WERI-Rb-1 (cell line): ENCODE measurements at regions not wholly inside any gene's neighbourhood (a gene's known extent, or its start where the extent isn't known, plus 50 kb on each side); places are given as distances from the start of the nearest gene placed in this dataset.

Experiments used
- DNase-seq: peaks from one replicate; pipeline ENCODE4 v3.0.0-alpha.2; 2020
- H3K27ac ChIP-seq: fragments of 250-450 bp; sonication (Bioruptor Pico); 2 replicates; pipeline ENCODE4 v1.5.1; 2020; ENCODE audit warnings: mild to moderate bottlenecking, moderate library complexity
- H3K27me3 ChIP-seq: fragments of 250-450 bp; sonication (Bioruptor Pico); 2 replicates; pipeline ENCODE4 v1.5.1; 2021; ENCODE audit warnings: mild to moderate bottlenecking, low read depth, moderate library complexity; ENCODE audit not compliant: insufficient read depth, severe bottlenecking
- H3K36me3 ChIP-seq: fragments of 250-450 bp; sonication (Bioruptor Pico); 2 replicates; pipeline ENCODE4 v1.5.1; 2020; ENCODE audit warnings: mild to moderate bottlenecking, moderate library complexity
- H3K4me3 ChIP-seq: 2 replicates; pipeline ENCODE4 v1.5.1; 2011; ENCODE audit warnings: low read depth, mild to moderate bottlenecking, control low read depth, low read length
- H3K9me3 ChIP-seq: fragments of 250-450 bp; sonication (Bioruptor Pico); 2 replicates; pipeline ENCODE4 v1.5.1; 2021; ENCODE audit warnings: mild to moderate bottlenecking, moderate library complexity; ENCODE audit not compliant: severe bottlenecking
- TF ChIP-seq, protein P1 (sequence below): IDR thresholded peaks from 2 replicates; pipeline ENCODE4 v1.5.1; 2011; ENCODE audit warnings: low read depth, mild to moderate bottlenecking, control low read depth, inconsistent platforms, low read length

DNA sequence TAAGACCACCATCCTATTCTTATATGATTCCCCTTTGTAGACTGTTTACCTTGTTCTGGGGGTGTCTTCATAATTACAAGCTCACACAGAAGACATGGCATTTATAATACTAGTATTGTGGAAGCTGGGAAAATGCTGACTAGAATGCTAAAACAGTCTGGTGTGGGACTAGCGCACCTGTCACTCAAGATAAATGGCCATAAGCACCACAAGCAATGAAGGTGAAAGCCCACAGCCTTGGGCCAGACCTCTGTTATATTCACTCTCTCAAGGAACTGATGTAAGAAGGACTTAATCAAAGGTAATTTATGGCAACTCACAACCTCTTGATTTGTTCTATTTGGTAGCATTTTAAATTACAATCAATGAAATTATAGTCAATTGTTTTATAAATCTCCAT, 721.5 kb downstream of the SEMA5A start:
- H3K4me3 ChIP-seq = no peak overlapping the region
- DNase-seq = no peak
- H3K27ac ChIP-seq = no peak overlapping the region
- TF ChIP-seq, protein P1, sequence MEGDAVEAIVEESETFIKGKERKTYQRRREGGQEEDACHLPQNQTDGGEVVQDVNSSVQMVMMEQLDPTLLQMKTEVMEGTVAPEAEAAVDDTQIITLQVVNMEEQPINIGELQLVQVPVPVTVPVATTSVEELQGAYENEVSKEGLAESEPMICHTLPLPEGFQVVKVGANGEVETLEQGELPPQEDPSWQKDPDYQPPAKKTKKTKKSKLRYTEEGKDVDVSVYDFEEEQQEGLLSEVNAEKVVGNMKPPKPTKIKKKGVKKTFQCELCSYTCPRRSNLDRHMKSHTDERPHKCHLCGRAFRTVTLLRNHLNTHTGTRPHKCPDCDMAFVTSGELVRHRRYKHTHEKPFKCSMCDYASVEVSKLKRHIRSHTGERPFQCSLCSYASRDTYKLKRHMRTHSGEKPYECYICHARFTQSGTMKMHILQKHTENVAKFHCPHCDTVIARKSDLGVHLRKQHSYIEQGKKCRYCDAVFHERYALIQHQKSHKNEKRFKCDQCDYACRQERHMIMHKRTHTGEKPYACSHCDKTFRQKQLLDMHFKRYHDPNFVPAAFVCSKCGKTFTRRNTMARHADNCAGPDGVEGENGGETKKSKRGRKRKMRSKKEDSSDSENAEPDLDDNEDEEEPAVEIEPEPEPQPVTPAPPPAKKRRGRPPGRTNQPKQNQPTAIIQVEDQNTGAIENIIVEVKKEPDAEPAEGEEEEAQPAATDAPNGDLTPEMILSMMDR = no peak
- H3K9me3 ChIP-seq = no peaks in the 10 kb centered on the region
- no peaks in the 10 kb centered on the region for H3K36me3 ChIP-seq
- H3K27me3 ChIP-seq = no peaks in the 10 kb centered on the region

DNA sequence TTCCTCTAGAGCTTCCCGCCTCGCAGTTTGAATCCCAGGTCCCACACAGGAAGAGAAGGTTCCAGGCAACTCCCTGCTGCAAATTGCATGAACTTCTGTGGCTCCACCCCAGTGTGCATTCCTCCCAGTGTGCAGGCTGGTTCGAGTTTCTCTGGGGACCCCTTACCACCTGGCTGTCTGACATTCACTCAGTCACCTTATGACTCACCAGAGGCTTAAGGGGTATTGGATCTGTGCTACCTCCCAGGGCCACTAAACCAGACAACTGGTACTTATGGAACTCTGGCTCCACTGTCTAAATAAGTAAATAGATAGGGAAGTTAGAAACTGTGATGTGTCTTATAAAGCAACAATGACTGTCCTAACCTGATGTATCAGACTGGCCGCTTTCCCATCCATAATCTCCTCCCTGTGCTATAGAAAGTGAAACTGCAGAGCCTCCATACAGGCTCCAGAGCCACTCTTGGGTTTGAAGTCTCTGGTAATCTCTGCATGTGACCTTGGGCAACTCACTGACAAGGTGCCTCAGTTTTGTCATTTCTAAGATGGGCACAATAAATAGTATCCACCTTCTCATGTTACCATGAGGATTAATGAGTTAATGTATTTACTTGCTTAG, 720.6 kb downstream of the SEMA5A start:
- no peaks in the 10 kb centered on the region for H3K27me3 ChIP-seq
- DNase-seq = no peak
- no peaks in the 10 kb centered on the region for H3K9me3 ChIP-seq
- H3K4me3 ChIP-seq = no peak overlapping the region
- H3K36me3 ChIP-seq = no peaks in the 10 kb centered on the region
- TF ChIP-seq, protein P1 = no peak
- H3K27ac ChIP-seq = no peak overlapping the region

DNA sequence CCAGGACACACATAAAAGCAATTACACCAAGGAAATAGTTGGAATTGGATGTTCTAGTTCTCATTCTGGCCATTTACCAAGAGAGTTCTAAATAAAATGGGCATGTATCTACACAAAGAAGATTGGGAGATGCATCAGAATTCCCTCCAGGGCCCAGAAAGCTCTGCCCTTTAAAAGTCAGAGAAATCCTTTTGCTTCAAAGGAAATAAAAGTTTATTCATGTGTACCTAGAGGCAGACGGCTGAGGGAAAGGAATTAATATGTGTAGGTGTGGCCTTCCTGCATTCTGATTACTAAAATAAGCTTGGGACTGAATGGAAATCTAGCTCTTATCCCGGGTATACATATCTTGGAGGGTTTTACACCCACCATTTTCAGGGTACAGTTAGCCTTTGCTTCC, 719.4 kb downstream of the SEMA5A start:
- DNase-seq = no peak
- no peak overlapping the region for H3K27ac ChIP-seq
- H3K9me3 ChIP-seq = no peaks in the 10 kb centered on the region
- H3K36me3 ChIP-seq = no peaks in the 10 kb centered on the region
- no peak overlapping the region for H3K4me3 ChIP-seq
- TF ChIP-seq, protein P1 = no peak
- H3K27me3 ChIP-seq = no peaks in the 10 kb centered on the region

DNA sequence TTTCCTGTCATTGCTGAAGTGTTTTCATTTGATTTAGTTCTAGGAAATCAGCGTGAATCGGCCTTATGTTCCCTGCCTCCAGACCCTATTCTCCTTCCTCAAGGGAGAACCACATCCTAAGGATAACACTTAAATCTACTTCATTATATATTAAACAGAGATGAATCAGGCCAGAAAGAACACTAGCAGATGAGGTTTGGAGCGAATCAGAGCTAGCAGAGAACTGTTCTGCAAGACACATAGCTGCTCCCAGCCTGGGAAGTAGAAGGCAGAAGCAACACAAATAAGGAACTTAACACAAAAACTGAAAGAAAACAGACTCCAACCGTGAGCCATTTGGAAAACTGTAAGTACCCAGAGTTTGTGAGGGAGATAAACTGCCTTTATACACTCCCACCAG, 718.2 kb downstream of the SEMA5A start:
- TF ChIP-seq, protein P1 = no peak
- Histone ChIP-seq H3K4me3 (no peak overlapping the region), H3K36me3 (no peaks in the 10 kb centered on the region), H3K27ac (no peak overlapping the region), H3K9me3 (no peaks in the 10 kb centered on the region), H3K27me3 (no peaks in the 10 kb centered on the region)
- DNase-seq = no peak

DNA sequence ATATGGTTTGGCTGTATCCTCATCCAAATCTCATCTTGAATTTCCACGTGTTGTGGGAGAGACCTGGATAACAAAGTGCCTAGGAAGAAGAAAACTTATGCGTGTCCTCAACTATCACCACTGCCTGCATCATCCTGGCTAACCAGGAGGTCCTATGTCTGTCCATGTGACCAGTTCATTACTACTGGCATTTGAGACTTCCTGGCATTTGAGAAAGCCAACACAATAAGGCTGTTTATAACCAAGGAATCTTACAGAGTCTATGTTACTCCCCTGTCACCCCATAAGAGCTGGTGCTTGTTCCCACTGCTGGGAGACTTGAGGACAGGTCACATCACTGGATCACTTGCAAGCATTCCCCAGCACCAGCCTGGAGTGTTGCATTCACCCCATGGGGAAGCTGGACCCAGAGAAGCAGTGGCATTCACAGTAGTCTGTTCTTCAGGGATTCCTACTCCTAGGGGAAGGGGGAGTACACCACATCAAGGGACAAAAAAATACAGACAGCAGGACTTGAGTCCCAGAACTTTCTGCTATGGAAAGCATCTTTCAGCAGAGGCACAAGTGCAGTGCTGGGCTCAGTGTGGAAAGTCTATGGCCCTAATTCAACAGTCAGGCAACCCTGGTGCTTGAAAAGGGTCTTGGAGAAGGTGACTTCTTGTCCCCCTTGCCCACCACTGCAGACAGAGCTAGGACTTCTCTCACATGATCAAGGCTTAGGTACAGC, 717.1 kb downstream of the SEMA5A start:
- no peaks in the 10 kb centered on the region for H3K27me3 ChIP-seq
- TF ChIP-seq, protein P1 = no peak
- no peaks in the 10 kb centered on the region for H3K9me3 ChIP-seq
- H3K4me3 ChIP-seq = no peak overlapping the region
- no peak for DNase-seq
- H3K27ac ChIP-seq = no peak overlapping the region
- H3K36me3 ChIP-seq = no peaks in the 10 kb centered on the region
